Transverse colon (tissue), 4 donors: ENCODE measurements at regions not wholly inside any gene's neighbourhood (a gene's known extent, or its start where the extent isn't known, plus 50 kb on each side); places are given as distances from the start of the nearest gene placed in this dataset.

ENCODE experiments used
- DNase-seq: peaks from one replicate; pipeline ENCODE4 v3.0.0-alpha.2; 2019
- H3K27ac ChIP-seq, 4 donors: fragments of 200-600 bp; sonication (generic); 2 replicates each; pipeline ENCODE4 v1.5.1; 2016 to 2018; ENCODE audit warnings: inconsistent platforms in 4 of 4
- H3K27me3 ChIP-seq: fragments of 200-600 bp; sonication (generic); 2 replicates; pipeline ENCODE4 v1.5.1; 2017; ENCODE audit warnings: inconsistent platforms
- H3K36me3 ChIP-seq, 4 donors: fragments of 200-600 bp; sonication (generic); 2 replicates each; pipeline ENCODE4 v1.5.1; 2017 to 2019; ENCODE audit warnings: inconsistent platforms in 4 of 4
- H3K4me1 ChIP-seq, 4 donors: fragments of 200-600 bp; sonication (generic); 2 replicates each; pipeline ENCODE4 v1.5.1; 2017 to 2020; ENCODE audit warnings: inconsistent platforms in 4 of 4
- H3K4me3 ChIP-seq, 4 donors: fragments of 200-600 bp; sonication (generic); 1 replicate in 1 of 4; 2 replicates in 3 of 4; pipeline versions ENCODE4 v1.5.1 to v1.6.1; 2017 to 2019; ENCODE audit warnings: inconsistent platforms in 4 of 4
- H3K9me3 ChIP-seq, 2 donors: fragments of 200-600 bp; sonication (generic); 2 replicates each; pipeline ENCODE4 v1.5.1; 2017 to 2019; ENCODE audit warnings: inconsistent platforms in 2 of 2
- EP300 ChIP-seq: sonication (generic); formaldehyde crosslinking; IDR thresholded peaks from one replicate; pipeline ENCODE4 v1.6.1; 2017; ENCODE audit warnings: antibody characterized with exemption, low read depth
- POLR2A ChIP-seq: fragments of 450-650 bp; IDR thresholded peaks from one replicate; pipeline ENCODE4 v1.6.1; 2016; ENCODE audit warnings: antibody characterized with exemption, mild to moderate bottlenecking, moderate library complexity
- POLR2AphosphoS5 ChIP-seq, 3 donors: sonication (generic); formaldehyde crosslinking; IDR thresholded peaks; one replicate each; pipeline ENCODE4 v1.6.1; 2016; ENCODE audit warnings: antibody characterized with exemption in 3 of 3
- WGBS, 2 donors: methylation state at CpG; one replicate each; pipeline ENCODE4 v1.1.5; 2018; ENCODE audit warnings: low coverage in 1 of 2; 5-methylcytosine and 5-hydroxymethylcytosine counted together
- in situ Hi-C, 4 donors: fragments of 200-750 bp; cut with MboI; loops; one replicate each; pipeline versions ENCODE4 v1.15.0 to v1.15.1; 2017; ENCODE audit warnings: low sequenced_read_pairs in 3 of 4, low pct_ligation_motif_present in 1 of 4, low pct_unique_long_range_greater_than_20kb in 1 of 4
- intact Hi-C: fragments of 100-400 bp; cut with DNase I; formaldehyde crosslinking; loops from one replicate; pipeline ENCODE4 v1.15.1; 2023; ENCODE audit warnings: low total_unique reads
- TF ChIP-seq, protein P1 (sequence below), 5 experiments: fragments of 200-600 bp in 3 of 5; fragments of 450-650 bp in 2 of 5; sonication (generic) in 3 of 5; IDR thresholded peaks; 1 replicate in 2 of 5; 2 replicates in 3 of 5; pipeline ENCODE4 v1.5.1; 2016 to 2017; ENCODE audit warnings: antibody characterized with exemption in 5 of 5, inconsistent platforms in 3 of 5, mild to moderate bottlenecking in 2 of 5, moderate library complexity in 1 of 5

- Histone ChIP-seq H3K4me3 (no peak overlapping the region), H3K27ac (no peak overlapping the region), H3K27me3 (no peaks in the 10 kb centered on the region), H3K4me1 (no peaks in the 10 kb centered on the region), H3K9me3 (peaks cover 5 to 8% of the 10 kb centered on the region in 2 donors), H3K36me3 (no peaks in the 10 kb centered on the region)
- in situ Hi-C loops (no loop called here), intact Hi-C loops (no loop called here)
- 80 to 82% methylated on average over 3 of the region's 3 CpGs for WGBS, 2 donors
- DNase-seq: no peak
- TF ChIP-seq, protein P1, sequence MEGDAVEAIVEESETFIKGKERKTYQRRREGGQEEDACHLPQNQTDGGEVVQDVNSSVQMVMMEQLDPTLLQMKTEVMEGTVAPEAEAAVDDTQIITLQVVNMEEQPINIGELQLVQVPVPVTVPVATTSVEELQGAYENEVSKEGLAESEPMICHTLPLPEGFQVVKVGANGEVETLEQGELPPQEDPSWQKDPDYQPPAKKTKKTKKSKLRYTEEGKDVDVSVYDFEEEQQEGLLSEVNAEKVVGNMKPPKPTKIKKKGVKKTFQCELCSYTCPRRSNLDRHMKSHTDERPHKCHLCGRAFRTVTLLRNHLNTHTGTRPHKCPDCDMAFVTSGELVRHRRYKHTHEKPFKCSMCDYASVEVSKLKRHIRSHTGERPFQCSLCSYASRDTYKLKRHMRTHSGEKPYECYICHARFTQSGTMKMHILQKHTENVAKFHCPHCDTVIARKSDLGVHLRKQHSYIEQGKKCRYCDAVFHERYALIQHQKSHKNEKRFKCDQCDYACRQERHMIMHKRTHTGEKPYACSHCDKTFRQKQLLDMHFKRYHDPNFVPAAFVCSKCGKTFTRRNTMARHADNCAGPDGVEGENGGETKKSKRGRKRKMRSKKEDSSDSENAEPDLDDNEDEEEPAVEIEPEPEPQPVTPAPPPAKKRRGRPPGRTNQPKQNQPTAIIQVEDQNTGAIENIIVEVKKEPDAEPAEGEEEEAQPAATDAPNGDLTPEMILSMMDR (IDR thresholded peaks at IDR 0.05): no peak
- TF ChIP-seq EP300 (no peak), POLR2A (no peak), POLR2AphosphoS5 (IDR thresholded peaks at IDR 0.05) (no peak)
Observed at GRCh38 chr17:71262586-71262985, 858.2 kb upstream of the SOX9 start.

- H3K9me3 ChIP-seq: peaks cover 5 to 8% of the 10 kb centered on the region in 2 donors
- in situ Hi-C loops (no loop called here), intact Hi-C loops (no loop called here)
- no peak for TF ChIP-seq POLR2AphosphoS5 (IDR thresholded peaks at IDR 0.05)
- no peak for TF ChIP-seq EP300
- no peak for TF ChIP-seq POLR2A
- TF ChIP-seq, protein P1 (IDR thresholded peaks at IDR 0.05): no peak
- DNase-seq: no peak
- no peaks in the 10 kb centered on the region for H3K36me3 ChIP-seq
- H3K4me3 ChIP-seq: no peak overlapping the region
- H3K4me1 ChIP-seq: no peaks in the 10 kb centered on the region
- H3K27me3 ChIP-seq: no peaks in the 10 kb centered on the region
- 50 to 61% methylated on average over 1 of the region's 1 CpG for WGBS, 2 donors
- H3K27ac ChIP-seq: no peak overlapping the region
Observed at GRCh38 chr17:71267668-71268067, 853.2 kb upstream of the SOX9 start.

DNA sequence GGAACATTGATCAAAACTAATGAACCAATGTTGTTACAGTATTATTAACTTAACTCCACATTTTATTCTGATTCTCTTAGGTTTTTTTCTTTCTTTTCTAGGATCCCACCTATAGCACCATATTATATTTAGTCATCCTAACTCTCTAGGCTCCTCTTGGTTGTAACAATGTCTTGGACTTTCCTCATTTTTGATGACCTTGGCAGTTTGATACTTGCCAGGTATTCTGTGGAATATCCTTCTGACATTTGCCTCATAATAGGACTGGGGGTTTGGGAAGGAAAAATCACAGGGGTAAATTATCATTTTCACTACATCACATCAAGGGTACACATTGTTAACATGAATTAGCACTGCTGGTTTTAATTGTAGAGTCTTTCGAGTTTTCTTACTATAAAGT, 851.6 kb upstream of the SOX9 start:
- no peaks in the 10 kb centered on the region for H3K27me3 ChIP-seq
- no peak overlapping the region for H3K27ac ChIP-seq
- in situ Hi-C loops (no loop called here), intact Hi-C loops (no loop called here)
- H3K36me3 ChIP-seq: no peaks in the 10 kb centered on the region
- peaks cover 5 to 8% of the 10 kb centered on the region in 2 donors for H3K9me3 ChIP-seq
- WGBS, 2 donors: 50 to 69% methylated on average over 1 of the region's 1 CpG
- no peaks in the 10 kb centered on the region for H3K4me1 ChIP-seq
- TF ChIP-seq EP300 (no peak), POLR2A (no peak), POLR2AphosphoS5 (IDR thresholded peaks at IDR 0.05) (no peak)
- TF ChIP-seq, protein P1 (IDR thresholded peaks at IDR 0.05): no peak
- no peak overlapping the region for H3K4me3 ChIP-seq
- DNase-seq: no peak

GRCh38 chr17:71273441-71273840, 847.4 kb upstream of the SOX9 start:
- Histone ChIP-seq H3K36me3 (no peaks in the 10 kb centered on the region), H3K27ac (no peak overlapping the region), H3K27me3 (no peaks in the 10 kb centered on the region), H3K4me3 (no peak overlapping the region), H3K9me3 (no peaks in the 10 kb centered on the region), H3K4me1 (no peaks in the 10 kb centered on the region)
- DNase-seq: no peak
- in situ Hi-C loops (no loop called here), intact Hi-C loops (no loop called here)
- WGBS, 2 donors: 73 to 87% methylated on average over 2 of the region's 2 CpGs
- TF ChIP-seq EP300 (no peak), POLR2AphosphoS5 (IDR thresholded peaks at IDR 0.05) (no peak), POLR2A (no peak)
- TF ChIP-seq, protein P1 (IDR thresholded peaks at IDR 0.05): no peak
